ENCODE measurements at regions not wholly inside any gene's neighbourhood (a gene's known extent, or its start where the extent isn't known, plus 50 kb on each side); places are given as distances from the start of the nearest gene placed in this dataset.
A peak's percentile ranks its signal among the peaks of the same experiment; 100 is the strongest.

DNA sequence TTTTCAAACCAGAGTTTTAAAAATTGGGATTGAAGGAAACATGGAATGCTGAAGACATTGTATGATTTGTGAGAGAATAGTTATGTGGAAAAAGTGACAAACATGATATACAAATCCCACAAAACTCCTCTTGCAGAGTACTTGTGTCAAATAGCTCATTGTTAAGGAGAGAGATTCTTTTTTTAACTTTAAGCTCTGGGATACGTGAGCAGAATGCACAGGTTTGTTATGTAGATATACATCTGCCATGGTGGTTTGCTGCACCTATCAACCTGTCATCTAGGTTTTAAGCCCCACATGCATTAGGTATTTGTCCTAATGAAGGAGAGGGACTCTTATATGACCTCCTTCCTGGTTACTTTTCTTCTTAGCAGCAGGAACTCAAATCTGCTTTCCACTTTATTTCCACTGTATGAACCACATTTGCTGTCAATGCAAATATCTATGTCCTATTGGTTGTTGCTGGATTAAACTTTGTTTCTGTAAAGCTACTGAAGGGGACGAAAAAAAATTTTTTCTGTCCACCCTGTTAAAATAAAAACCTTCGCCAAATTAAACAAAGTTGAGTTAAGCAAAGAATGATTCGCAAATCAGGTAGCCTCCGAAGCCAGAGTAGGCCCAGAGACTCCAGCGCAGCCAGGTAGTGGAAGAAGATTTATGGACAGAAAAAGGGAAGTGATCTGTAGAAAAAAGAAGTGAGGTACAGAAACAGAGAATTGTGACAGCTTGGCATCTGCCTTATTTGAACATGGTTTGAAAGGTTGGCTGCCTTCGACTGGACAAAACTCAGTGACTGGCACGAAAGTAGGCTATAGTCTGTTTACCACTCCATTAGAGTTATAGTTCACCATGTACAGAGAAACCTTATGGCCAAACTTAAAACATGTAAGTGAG lies 430.1 kb upstream of the CHST9 start:
- ChIA-PET CTCF (interaction anchor here (0.9 to 15.5 kb wide), 4 partner anchors 10 to 143 kb away, joined by 3 to 167 read pairs (median 12); no protein-coding TSS in a partner anchor), POLR2A (no interaction called here)
- TF ChIP-seq, protein P1, sequence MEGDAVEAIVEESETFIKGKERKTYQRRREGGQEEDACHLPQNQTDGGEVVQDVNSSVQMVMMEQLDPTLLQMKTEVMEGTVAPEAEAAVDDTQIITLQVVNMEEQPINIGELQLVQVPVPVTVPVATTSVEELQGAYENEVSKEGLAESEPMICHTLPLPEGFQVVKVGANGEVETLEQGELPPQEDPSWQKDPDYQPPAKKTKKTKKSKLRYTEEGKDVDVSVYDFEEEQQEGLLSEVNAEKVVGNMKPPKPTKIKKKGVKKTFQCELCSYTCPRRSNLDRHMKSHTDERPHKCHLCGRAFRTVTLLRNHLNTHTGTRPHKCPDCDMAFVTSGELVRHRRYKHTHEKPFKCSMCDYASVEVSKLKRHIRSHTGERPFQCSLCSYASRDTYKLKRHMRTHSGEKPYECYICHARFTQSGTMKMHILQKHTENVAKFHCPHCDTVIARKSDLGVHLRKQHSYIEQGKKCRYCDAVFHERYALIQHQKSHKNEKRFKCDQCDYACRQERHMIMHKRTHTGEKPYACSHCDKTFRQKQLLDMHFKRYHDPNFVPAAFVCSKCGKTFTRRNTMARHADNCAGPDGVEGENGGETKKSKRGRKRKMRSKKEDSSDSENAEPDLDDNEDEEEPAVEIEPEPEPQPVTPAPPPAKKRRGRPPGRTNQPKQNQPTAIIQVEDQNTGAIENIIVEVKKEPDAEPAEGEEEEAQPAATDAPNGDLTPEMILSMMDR (IDR thresholded peaks at IDR 0.05; ENCODE audit: insufficient read depth, low read length, missing control alignments) = no peak
- H3K4me3 ChIP-seq (ENCODE audit: low read depth, low read length) = no peak overlapping the region
- DNase-seq (ENCODE audit: low read depth, low spot score) = no peak

DNA sequence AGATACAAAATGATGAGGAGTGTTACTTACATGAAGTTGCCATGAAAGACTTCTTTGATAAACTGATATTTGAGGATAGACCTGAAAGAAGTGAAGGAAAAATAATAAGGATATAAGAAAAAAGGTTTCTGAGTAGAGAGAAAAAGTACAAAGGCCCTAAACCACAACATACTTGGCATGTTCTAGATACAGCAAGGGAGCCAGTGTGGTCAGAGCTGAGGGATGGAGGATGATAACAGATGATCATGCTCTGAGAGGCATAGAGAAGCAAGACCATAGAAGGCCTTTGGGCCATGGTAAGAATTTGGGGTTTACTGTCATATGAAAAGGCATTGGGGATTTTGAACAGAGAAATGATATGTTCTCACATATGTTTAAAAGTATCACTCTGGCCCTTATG lies 424.1 kb upstream of the CHST9 start:
- no peak overlapping the region for H3K4me3 ChIP-seq (ENCODE audit: low read depth, low read length)
- TF ChIP-seq, protein P1 (IDR thresholded peaks at IDR 0.05; ENCODE audit: insufficient read depth, low read length, missing control alignments) = no peak
- CTCF ChIA-PET = interaction anchor here (0.7 to 12.5 kb wide), 7 partner anchors 10 to 578 kb away, joined by 3 to 300 read pairs (median 76); no protein-coding TSS in a partner anchor
- POLR2A ChIA-PET = no interaction called here
- DNase-seq (ENCODE audit: low read depth, low spot score) = no peak

DNA sequence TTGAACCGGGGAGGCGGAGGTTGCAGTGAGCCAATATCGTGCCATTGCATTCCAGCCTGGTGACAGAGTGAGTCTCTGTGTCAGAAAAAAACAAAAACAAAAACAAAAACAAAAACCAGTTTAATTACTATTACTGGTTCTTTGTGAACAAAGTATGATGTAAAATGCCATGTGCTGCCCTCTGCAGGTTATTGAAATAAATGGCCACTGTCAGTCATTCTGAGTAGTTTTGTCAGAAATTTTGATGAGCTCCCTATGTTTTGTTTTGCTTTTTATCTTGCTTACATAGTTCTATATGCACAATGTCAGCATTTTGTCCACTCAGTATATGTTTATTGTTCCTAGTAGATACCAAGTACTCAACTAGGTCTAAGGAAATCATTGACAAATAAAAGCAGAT lies 423.6 kb upstream of the CHST9 start:
- DNase-seq (ENCODE audit: low read depth, low spot score) = no peak
- TF ChIP-seq, protein P1 (IDR thresholded peaks at IDR 0.05; ENCODE audit: insufficient read depth, low read length, missing control alignments) = peak; percentile 15

DNA sequence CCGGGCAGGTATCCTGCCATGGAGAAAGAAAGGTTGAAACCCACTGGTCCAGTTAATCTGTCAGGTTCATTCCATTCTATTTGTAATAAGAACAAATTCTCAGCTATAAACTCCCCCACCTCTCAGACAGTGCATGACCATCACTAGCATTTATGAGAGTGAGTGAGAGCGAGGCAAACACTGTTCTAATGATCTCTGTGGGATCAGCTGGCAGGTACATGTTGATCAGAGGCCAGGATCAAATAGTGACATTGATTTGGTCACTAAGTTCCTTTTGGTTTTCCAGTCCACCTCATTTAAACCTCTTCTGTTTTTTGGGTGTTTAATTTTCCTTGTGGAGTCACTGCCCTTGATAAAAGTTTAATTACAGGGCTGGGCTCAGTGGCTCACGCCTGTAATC lies 423.1 kb upstream of the CHST9 start:
- no peak for DNase-seq (ENCODE audit: low read depth, low spot score)
- TF ChIP-seq, protein P1 (IDR thresholded peaks at IDR 0.05; ENCODE audit: insufficient read depth, low read length, missing control alignments) = no peak
- ChIA-PET CTCF (interaction anchor here (1.0 to 12.5 kb wide), 9 partner anchors 11 to 581 kb away, joined by 3 to 300 read pairs (median 39); no protein-coding TSS in a partner anchor), POLR2A (no interaction called here)
- H3K4me3 ChIP-seq (ENCODE audit: low read depth, low read length) = no peak overlapping the region

More for the DNA sequence above, 423.6 kb upstream of the CHST9 start:
- CTCF ChIA-PET = interaction anchor here (0.7 to 12.5 kb wide), 10 partner anchors 11 to 579 kb away, joined by 3 to 300 read pairs (median 22); no protein-coding TSS in a partner anchor
- no peak overlapping the region for H3K4me3 ChIP-seq (ENCODE audit: low read depth, low read length)
- POLR2A ChIA-PET = no interaction called here

DNA sequence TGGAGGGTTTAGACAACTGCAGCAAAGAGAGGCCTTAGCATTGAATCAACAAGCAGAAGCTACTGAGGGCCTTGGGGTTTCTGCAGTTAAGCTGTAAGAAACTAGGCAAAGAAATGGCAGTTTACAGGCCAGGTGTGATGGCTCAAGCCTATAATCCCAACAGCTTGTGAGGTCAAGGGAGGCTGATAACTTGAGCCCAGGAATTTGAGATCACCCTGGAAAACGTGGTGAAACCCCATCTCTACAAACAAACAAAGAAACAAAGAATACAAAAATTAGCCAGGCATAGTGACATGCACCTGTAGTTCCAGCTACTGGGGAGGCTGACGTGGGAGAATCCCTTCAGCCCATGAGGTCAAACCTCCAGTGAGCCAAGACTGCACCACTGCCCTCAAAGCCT lies 421.6 kb upstream of the CHST9 start:
- CTCF ChIA-PET = interaction anchor here (1.1 to 12.5 kb wide), 8 partner anchors 11 to 173 kb away, joined by 3 to 300 read pairs (median 58); no protein-coding TSS in a partner anchor

More for the DNA sequence above, 421.6 kb upstream of the CHST9 start:
- no peak for DNase-seq (ENCODE audit: low read depth, low spot score)
- POLR2A ChIA-PET = no interaction called here
- no peak overlapping the region for H3K4me3 ChIP-seq (ENCODE audit: low read depth, low read length)
- TF ChIP-seq, protein P1 (IDR thresholded peaks at IDR 0.05; ENCODE audit: insufficient read depth, low read length, missing control alignments) = no peak

Measured in AG04449 (cell line).